ENCODE measurements at regions not wholly inside any gene's neighbourhood (a gene's known extent, or its start where the extent isn't known, plus 50 kb on each side); places are given as distances from the start of the nearest gene placed in this dataset.

GRCh38 chr10:43316988-43317387 is 50.1 kb upstream of the RASGEF1A start:
- BruUV-seq (replicated peaks) = no TSS peak
- Histone ChIP-seq H3K4me1 (replicated peaks in 1 of 2; ENCODE audit: control insufficient read depth in 2 of 2, insufficient read depth in 2 of 2, low read length in 2 of 2) (peaks cover 0 to 3% of the 10 kb centered on the region in 2 experiments; a peak in 1 of 5 replicates), H4K20me1 (replicated peaks; ENCODE audit: control insufficient read depth, insufficient read depth, low read length) (0 out of 2 replicates have a peak, but pooled peaks cover 4% of the 10 kb centered on the region), H3K27me3 (ENCODE audit: control insufficient read depth in 2 of 2, insufficient read depth in 2 of 2, low read length in 2 of 2) (peaks cover 53 to 86% of the 10 kb centered on the region in 2 experiments), H3K36me3 (ENCODE audit: control insufficient read depth, insufficient read depth, low read length) (no peaks in the 10 kb centered on the region), H3K27ac (ENCODE audit: extremely low read depth, low read depth, low read length) (no peak overlapping the region), H3K9me3 (replicated peaks; ENCODE audit: control insufficient read depth, insufficient read depth, low read depth, low read length) (no peaks in the 10 kb centered on the region), H3K4me2 (ENCODE audit: insufficient read depth, low read length) (no peak overlapping the region), H3K9ac (ENCODE audit: insufficient read depth in 1 of 2, low read depth in 2 of 2, low read length in 2 of 2) (no peak overlapping the region), H3K4me3 (no peak overlapping the region), H2AFZ (ENCODE audit: low read depth, low read length) (no peak overlapping the region), H3K9me1 (ENCODE audit: control insufficient read depth, insufficient read depth, low read length) (no peaks in the 10 kb centered on the region), H3K79me2 (ENCODE audit: control insufficient read depth, insufficient read depth, low read length) (no peaks in the 10 kb centered on the region)
- WGBS (ENCODE audit: insufficient coverage, low coverage, missing lambda C conversion rate) = 1% methylated on average over 5 of the region's 5 CpGs
- TF ChIP-seq RAD21 (CRISPR knock-in tag; conservative IDR thresholded peaks at IDR 0.05 in 1 of 2, IDR thresholded peaks at IDR 0.05 in 1 of 2) (peak in 1 of 2 experiments; percentile 38; a peak in 2 of 4 replicates), DLX4 (CRISPR knock-in tag; IDR thresholded peaks at IDR 0.05) (no peak), CTCF (IDR thresholded peaks at IDR 0.05 in 2 of 3, conservative IDR thresholded peaks at IDR 0.05 in 1 of 3; ENCODE audit: insufficient read depth in 2 of 3, low read depth in 1 of 3, low read length in 3 of 3) (peak; percentile 30 to 37 (median 32); a peak in 4 of 6 replicates), REST (IDR thresholded peaks at IDR 0.05; ENCODE audit: borderline replicate concordance) (peak; percentile 22; the same call in 1 of the 2 replicates), REST (CRISPR knock-in tag; IDR thresholded peaks at IDR 0.05; ENCODE audit: low read depth) (no peak), C11orf30 (IDR thresholded peaks at IDR 0.05; ENCODE audit: low read depth) (peak; percentile 25; the same call in 1 of the 2 replicates)
- in situ Hi-C loops (cut with MboI) = no loop called here
- DNase-seq (ENCODE audit: extremely low read depth in 1 of 4, low spot score in 3 of 4) (peak in 1 of 4 experiments; percentile 16), ATAC-seq (no peak), FAIRE-seq (no peak)
- CTCF ChIA-PET (ENCODE audit: low intra/inter-chr PET ratio) = no interaction called here
- POLR2A ChIA-PET = interaction anchor here (0.7 kb wide), 1 partner anchor 9 kb away, joined by 3 read pairs; no protein-coding TSS in a partner anchor
- intact Hi-C loops (cut with micrococcal nuclease) = no loop called here
